Liver (tissue), 2 donors: ENCODE measurements at regions not wholly inside any gene's neighbourhood (a gene's known extent, or its start where the extent isn't known, plus 50 kb on each side); places are given as distances from the start of the nearest gene placed in this dataset.

ENCODE experiments used
- TF ChIP-seq, protein P1 (sequence below): IDR thresholded peaks from 2 replicates; pipeline ENCODE4 v1.6.1; 2016; ENCODE audit warnings: antibody characterized with exemption
- TF ChIP-seq, protein P2 (sequence below): fragments of 150-350 bp; IDR thresholded peaks from 2 replicates; pipeline ENCODE4 v1.5.1; 2017; ENCODE audit warnings: improper control_type of control experiment, low read depth, low read length; ENCODE audit not compliant: missing input control
- donor health status: healthy.

DNA sequence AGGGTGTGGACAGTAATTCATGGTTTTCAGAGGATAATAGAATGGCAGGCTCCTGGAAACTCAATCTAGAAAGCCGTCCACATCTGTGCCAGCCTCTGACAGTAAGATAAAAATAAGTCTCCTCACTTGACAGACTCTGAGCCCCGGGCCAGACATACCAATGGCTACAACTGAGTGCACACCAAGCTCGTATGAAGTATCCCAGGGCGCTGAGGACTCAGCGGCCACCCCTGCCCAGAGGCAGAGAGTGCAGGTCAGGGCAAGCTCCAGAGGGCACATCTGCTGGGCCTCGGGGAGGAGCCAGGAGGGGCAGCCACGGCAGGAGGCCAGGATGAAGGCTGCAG is 262.8 kb upstream of the TCERG1L start:
- TF ChIP-seq, protein P1, sequence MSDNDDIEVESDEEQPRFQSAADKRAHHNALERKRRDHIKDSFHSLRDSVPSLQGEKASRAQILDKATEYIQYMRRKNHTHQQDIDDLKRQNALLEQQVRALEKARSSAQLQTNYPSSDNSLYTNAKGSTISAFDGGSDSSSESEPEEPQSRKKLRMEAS = no peak
- TF ChIP-seq, protein P2, sequence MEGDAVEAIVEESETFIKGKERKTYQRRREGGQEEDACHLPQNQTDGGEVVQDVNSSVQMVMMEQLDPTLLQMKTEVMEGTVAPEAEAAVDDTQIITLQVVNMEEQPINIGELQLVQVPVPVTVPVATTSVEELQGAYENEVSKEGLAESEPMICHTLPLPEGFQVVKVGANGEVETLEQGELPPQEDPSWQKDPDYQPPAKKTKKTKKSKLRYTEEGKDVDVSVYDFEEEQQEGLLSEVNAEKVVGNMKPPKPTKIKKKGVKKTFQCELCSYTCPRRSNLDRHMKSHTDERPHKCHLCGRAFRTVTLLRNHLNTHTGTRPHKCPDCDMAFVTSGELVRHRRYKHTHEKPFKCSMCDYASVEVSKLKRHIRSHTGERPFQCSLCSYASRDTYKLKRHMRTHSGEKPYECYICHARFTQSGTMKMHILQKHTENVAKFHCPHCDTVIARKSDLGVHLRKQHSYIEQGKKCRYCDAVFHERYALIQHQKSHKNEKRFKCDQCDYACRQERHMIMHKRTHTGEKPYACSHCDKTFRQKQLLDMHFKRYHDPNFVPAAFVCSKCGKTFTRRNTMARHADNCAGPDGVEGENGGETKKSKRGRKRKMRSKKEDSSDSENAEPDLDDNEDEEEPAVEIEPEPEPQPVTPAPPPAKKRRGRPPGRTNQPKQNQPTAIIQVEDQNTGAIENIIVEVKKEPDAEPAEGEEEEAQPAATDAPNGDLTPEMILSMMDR = no peak
